ENCODE measurements at regions not wholly inside any gene's neighbourhood (a gene's known extent, or its start where the extent isn't known, plus 50 kb on each side); places are given as distances from the start of the nearest gene placed in this dataset.
"Not testable (repeated sequence)": the region's sequence is repeated elsewhere in the genome, so short reads cannot be mapped to it uniquely, and the experiment has no call there.

- Mint-ChIP-seq H3K36me3 (ENCODE audit: low read depth) (no peaks in the 10 kb centered on the region), H3K27me3 (ENCODE audit: low read depth) (no peaks in the 10 kb centered on the region), H3K4me3 (no peak overlapping the region), H3K4me1 (ENCODE audit: low read depth) (no peaks in the 10 kb centered on the region), H3K9me3 (no peaks in the 10 kb centered on the region), H3K27ac (no peak overlapping the region)
- no peak for DNase-seq (ENCODE audit: low spot score)
Measured at GRCh38 chr22:23511627-23512347, 68.3 kb downstream of the IGLL1 start.

DNA sequence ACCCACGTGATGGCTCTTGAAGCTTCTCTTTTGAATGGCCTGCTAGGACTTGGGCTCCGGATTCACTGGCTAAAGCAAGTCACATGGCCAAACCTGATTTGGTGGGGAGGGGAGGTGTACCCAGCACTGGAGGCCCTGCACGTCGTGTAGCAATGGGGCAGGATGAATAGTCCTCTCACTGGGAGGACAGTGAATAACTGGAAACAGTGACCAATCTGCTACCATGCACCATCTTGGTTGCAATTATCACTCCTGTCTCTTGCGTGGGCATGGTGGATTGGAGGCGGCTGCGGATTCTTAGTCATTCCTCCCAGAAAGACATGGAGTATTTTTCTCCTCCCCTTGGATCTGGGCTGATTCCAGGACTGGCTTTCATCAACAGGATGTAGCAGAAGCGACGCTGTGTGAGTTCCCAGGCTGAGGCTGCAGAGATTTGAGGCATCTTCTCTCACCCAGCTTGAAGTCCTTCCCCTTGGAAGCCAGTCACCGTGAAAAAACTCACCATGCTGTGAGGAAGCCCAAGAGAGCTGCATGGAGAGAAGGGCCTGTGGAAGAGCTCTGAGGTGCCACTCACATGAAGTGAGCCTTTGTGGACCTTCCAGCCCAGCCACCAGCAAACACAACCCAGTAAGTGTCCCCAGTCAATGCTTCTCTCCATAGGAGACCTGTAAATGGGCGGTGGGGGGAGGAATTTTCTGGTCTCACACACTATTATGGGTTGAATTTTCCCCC, 70.4 kb downstream of the IGLL1 start:
- no peaks in the 10 kb centered on the region for H3K9me3 Mint-ChIP-seq
- no peaks in the 10 kb centered on the region for H3K36me3 Mint-ChIP-seq (ENCODE audit: low read depth)
- no peak overlapping the region for H3K27ac Mint-ChIP-seq
- H3K4me1 Mint-ChIP-seq (ENCODE audit: low read depth): no peaks in the 10 kb centered on the region
- no peak for DNase-seq (ENCODE audit: low spot score)
- H3K27me3 Mint-ChIP-seq (ENCODE audit: low read depth): no peaks in the 10 kb centered on the region
- H3K4me3 Mint-ChIP-seq: no peak overlapping the region

DNA sequence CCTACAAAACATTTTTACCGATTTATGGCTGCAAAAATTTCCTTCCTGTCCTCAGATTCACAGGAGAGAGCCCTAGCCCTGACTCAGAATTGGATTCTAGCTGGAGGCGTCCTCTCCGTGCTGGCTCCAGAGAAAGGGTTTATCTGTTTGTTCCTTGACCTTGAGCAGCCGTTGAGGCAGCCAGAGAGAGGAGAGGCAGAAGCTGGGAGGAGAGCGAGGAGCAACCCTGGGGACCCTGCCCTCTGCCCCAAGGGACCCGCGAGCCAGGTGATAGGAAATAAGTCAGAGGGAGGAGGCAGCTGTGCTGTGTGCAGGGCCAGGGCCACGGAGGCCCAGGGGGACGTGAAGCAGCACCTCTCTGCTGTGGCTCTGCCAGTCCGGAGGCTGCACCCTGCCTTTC, 75.6 kb downstream of the IGLL1 start:
- no peak overlapping the region for H3K4me3 Mint-ChIP-seq
- H3K36me3 Mint-ChIP-seq (ENCODE audit: low read depth): no peaks in the 10 kb centered on the region
- no peaks in the 10 kb centered on the region for H3K27me3 Mint-ChIP-seq (ENCODE audit: low read depth)
- no peaks in the 10 kb centered on the region for H3K9me3 Mint-ChIP-seq
- DNase-seq (ENCODE audit: low spot score): no peak
- no peak overlapping the region for H3K27ac Mint-ChIP-seq
- H3K4me1 Mint-ChIP-seq (ENCODE audit: low read depth): no peaks in the 10 kb centered on the region

DNA sequence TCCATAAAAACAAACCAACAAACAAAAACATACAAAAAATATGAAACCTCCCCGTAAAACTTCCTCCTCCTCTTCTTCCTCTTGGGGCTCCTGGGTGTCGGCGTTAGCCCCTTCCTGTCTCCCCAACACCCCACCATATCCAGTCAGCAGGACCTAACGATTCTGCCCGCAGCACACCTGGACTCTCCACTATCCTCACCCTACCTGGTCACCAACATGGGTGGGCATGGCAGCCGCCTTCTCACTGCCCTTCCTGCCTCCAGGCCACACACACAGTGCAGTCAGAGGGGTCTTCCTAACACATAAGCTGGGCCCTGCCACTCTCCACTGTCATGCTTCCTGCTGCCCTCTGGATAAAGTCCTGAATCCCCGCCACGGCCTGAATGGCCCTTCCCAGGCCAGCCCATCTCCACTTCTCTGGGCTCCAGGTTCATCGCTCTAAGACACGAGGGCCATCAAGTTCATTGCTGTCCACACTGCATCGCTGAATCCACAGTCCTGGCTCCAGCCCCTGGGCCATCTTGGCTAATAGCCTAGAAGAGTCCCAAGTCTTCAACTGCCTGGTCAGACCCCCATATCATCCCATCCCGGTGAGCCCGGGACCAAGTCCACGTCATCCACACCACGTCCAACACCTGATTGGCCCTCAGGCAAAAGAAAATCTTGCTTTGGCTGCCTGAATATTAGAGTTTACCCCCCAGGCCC, 76.2 kb downstream of the IGLL1 start:
- no peak for DNase-seq (ENCODE audit: low spot score)
- H3K36me3 Mint-ChIP-seq (ENCODE audit: low read depth): no peaks in the 10 kb centered on the region
- H3K27me3 Mint-ChIP-seq (ENCODE audit: low read depth): no peaks in the 10 kb centered on the region
- H3K27ac Mint-ChIP-seq: no peak overlapping the region
- H3K4me1 Mint-ChIP-seq (ENCODE audit: low read depth): no peaks in the 10 kb centered on the region
- H3K9me3 Mint-ChIP-seq: no peaks in the 10 kb centered on the region
- no peak overlapping the region for H3K4me3 Mint-ChIP-seq

DNA sequence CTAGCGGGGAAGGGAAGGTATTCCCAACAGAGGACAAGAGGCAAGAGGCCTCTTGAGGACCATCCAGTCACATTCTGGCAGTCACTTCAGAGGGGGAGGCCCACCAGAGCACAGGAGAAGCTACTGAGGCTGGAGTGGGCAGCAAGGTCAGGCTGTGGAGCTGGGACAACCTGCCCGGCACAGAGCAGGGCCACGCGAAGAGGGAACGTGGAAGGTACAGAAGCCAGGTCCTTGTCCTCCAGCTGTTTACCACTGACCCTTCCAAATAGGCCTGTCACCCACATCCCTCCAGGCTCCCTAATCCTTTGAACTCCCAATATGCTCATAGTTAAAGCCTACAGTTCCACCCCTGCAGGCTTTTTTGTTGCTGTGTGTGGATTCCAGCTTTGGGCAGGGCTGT, 76.9 kb downstream of the IGLL1 start:
- Mint-ChIP-seq H3K27ac (no peak overlapping the region), H3K9me3 (no peaks in the 10 kb centered on the region), H3K27me3 (ENCODE audit: low read depth) (no peaks in the 10 kb centered on the region), H3K36me3 (ENCODE audit: low read depth) (no peaks in the 10 kb centered on the region), H3K4me1 (ENCODE audit: low read depth) (no peaks in the 10 kb centered on the region), H3K4me3 (no peak overlapping the region)
- DNase-seq (ENCODE audit: low spot score): no peak

DNA sequence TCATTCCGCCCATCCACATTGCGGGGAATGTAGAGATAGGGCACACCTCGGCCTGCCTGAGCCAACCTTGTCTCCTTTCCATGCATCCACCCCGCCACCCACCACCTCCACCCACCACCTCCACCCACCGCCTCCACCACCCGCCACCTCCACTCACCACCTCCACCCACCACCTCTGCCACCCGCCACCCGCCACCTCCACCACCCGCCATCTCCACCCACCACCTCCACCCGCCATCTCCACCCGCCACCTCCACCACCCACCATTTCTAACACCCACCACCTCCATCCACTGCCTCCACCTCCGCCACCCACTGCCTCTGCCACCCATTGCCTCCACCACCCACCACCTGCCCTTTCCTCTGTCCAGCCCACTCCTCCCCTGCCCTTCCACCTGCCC, 78.4 kb downstream of the IGLL1 start:
- Mint-ChIP-seq H3K36me3 (ENCODE audit: low read depth) (no peaks in the 10 kb centered on the region), H3K9me3 (no peaks in the 10 kb centered on the region), H3K4me3 (no peak overlapping the region), H3K27me3 (ENCODE audit: low read depth) (no peaks in the 10 kb centered on the region), H3K4me1 (ENCODE audit: low read depth) (no peaks in the 10 kb centered on the region), H3K27ac (no peak overlapping the region)
- DNase-seq (ENCODE audit: low spot score): no peak

GRCh38 chr22:23501261-23501619, 78.8 kb downstream of the IGLL1 start:
- Mint-ChIP-seq H3K9me3 (no peaks in the 10 kb centered on the region), H3K27me3 (ENCODE audit: low read depth) (no peaks in the 10 kb centered on the region), H3K36me3 (ENCODE audit: low read depth) (no peaks in the 10 kb centered on the region), H3K27ac (no peak overlapping the region), H3K4me3 (no peak overlapping the region), H3K4me1 (ENCODE audit: low read depth) (peaks cover under 1% of the 10 kb centered on the region)
- no peak for DNase-seq (ENCODE audit: low spot score)

GRCh38 chr22:23500508-23501260, 79.4 kb downstream of the IGLL1 start:
- no peaks in the 10 kb centered on the region for H3K36me3 Mint-ChIP-seq (ENCODE audit: low read depth)
- H3K9me3 Mint-ChIP-seq: no peaks in the 10 kb centered on the region
- H3K4me3 Mint-ChIP-seq: no peak overlapping the region
- no peak for DNase-seq (ENCODE audit: low spot score)
- peaks cover 7% of the 10 kb centered on the region for H3K4me1 Mint-ChIP-seq (ENCODE audit: low read depth)
- H3K27me3 Mint-ChIP-seq (ENCODE audit: low read depth): no peaks in the 10 kb centered on the region
- H3K27ac Mint-ChIP-seq: no peak overlapping the region

DNA sequence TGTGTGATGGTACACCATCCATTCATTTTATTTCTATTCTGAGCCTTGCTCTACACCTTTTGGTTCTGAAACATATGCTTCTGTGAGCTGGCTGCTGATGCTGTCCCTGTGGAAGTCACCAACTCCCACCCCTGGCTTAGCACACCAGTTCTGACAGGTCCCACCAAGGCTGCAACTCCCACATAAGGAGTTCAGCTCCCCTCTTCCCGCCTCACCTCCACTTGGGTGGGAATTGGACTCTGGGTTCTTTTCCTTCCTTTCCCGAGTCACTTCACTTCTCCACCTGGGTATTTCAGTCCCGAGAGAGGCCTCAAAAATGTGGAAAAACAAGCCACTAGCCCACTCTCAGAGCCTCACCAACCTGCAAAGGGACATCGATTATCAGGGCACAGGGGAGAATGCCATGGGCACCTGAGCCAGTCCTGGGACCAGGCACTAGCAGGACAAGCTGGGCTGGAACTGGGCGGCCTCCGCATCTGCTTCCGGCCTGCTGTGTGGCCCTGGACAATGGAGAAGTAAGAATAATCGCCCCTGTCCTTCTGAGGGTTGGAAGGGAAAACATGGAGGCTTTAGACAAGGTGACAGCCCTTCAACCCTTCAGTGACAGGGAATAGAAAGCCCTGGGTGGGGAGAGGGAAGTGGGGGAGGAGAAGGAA, 80.1 kb downstream of the IGLL1 start:
- Mint-ChIP-seq H3K27ac (no peak overlapping the region), H3K9me3 (no peaks in the 10 kb centered on the region), H3K36me3 (ENCODE audit: low read depth) (no peaks in the 10 kb centered on the region), H3K27me3 (ENCODE audit: low read depth) (no peaks in the 10 kb centered on the region), H3K4me3 (no peak overlapping the region), H3K4me1 (ENCODE audit: low read depth) (peaks cover 8% of the 10 kb centered on the region)
- no peak for DNase-seq (ENCODE audit: low spot score)

- Mint-ChIP-seq H3K27ac (no peak overlapping the region), H3K27me3 (ENCODE audit: low read depth) (no peaks in the 10 kb centered on the region), H3K4me1 (ENCODE audit: low read depth) (peaks cover 8% of the 10 kb centered on the region), H3K9me3 (no peaks in the 10 kb centered on the region), H3K36me3 (ENCODE audit: low read depth) (no peaks in the 10 kb centered on the region), H3K4me3 (no peak overlapping the region)
- DNase-seq (ENCODE audit: low spot score): no peak
Measured at GRCh38 chr22:23498811-23499798, 81.0 kb downstream of the IGLL1 start.

GRCh38 chr22:23497889-23498288, 82.2 kb downstream of the IGLL1 start:
- DNase-seq (ENCODE audit: low spot score); H3K4me1 Mint-ChIP-seq (ENCODE audit: low read depth); H3K27ac Mint-ChIP-seq: not testable (repeated sequence)

DNA sequence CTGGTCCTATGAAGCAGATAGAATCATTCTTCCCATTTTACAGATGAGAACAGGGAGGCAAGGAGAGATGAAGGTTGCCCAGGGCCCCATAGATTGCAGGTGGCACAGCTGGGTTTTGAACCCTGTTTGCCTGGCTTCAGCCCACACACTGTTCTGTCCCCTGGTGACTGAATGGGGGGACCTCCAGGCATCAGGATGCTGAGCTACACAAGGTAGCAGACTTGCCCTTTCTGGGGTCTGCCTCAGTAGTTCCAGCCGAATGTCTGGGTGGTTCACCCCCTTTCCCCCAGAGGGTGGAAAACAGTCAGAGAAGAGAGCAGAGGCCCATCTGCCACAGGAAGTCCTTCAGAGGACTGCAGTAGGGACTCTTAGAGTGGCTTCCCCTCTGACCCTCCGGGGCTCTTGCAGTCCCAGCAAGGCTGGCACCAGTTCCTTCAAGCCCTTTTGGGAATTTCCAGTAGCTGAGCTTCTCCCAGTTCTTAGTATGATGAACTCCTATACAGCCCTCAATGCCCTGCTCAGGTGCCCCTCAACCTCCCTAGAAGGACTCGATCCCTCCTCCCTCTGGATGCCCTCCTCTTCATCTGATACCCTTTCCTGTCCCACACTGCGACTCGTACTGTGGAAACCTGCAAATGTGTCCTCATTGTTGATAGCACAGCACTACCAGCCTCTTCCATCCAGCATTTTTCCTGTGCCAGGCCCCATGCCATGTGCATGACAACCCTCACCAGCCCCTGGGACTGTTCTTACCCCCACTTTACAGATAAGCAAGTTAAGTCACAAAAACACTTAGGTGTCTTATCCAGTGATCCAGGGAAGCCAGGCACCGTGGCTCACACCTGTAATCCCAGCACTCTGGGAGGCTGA, 82.8 kb downstream of the IGLL1 start:
- Mint-ChIP-seq H3K36me3 (ENCODE audit: low read depth) (no peaks in the 10 kb centered on the region), H3K9me3 (no peaks in the 10 kb centered on the region), H3K4me1 (ENCODE audit: low read depth) (peaks cover 8% of the 10 kb centered on the region), H3K27ac (peak overlapping the region; percentile 49), H3K27me3 (ENCODE audit: low read depth) (no peaks in the 10 kb centered on the region), H3K4me3 (no peak overlapping the region)
- no peak for DNase-seq (ENCODE audit: low spot score)

More at GRCh38 chr22:23497889-23498288, 82.2 kb downstream of the IGLL1 start:
- not testable (repeated sequence) for H3K9me3 Mint-ChIP-seq; H3K27me3 Mint-ChIP-seq (ENCODE audit: low read depth); H3K4me3 Mint-ChIP-seq; H3K36me3 Mint-ChIP-seq (ENCODE audit: low read depth)
